ENCODE measurements at regions not wholly inside any gene's neighbourhood (a gene's known extent, or its start where the extent isn't known, plus 50 kb on each side); places are given as distances from the start of the nearest gene placed in this dataset.
A peak's percentile ranks its signal among the peaks of the same experiment; 100 is the strongest.

- H3K4me1 Mint-ChIP-seq: peaks cover 29% of the 10 kb centered on the region
- peak overlapping the region; percentile 60 for H3K27ac Mint-ChIP-seq
- DNase-seq (ENCODE audit: low spot score in 2 of 2, unreplicated experiment in 2 of 2): peak in 1 of 2 experiments; percentile 70
- no peak overlapping the region for H3K4me3 Mint-ChIP-seq
- H3K36me3 Mint-ChIP-seq: no peaks in the 10 kb centered on the region
- H3K9me3 Mint-ChIP-seq: no peaks in the 10 kb centered on the region
- no peaks in the 10 kb centered on the region for H3K27me3 Mint-ChIP-seq (ENCODE audit: low read depth)
- TF ChIP-seq, protein P1, sequence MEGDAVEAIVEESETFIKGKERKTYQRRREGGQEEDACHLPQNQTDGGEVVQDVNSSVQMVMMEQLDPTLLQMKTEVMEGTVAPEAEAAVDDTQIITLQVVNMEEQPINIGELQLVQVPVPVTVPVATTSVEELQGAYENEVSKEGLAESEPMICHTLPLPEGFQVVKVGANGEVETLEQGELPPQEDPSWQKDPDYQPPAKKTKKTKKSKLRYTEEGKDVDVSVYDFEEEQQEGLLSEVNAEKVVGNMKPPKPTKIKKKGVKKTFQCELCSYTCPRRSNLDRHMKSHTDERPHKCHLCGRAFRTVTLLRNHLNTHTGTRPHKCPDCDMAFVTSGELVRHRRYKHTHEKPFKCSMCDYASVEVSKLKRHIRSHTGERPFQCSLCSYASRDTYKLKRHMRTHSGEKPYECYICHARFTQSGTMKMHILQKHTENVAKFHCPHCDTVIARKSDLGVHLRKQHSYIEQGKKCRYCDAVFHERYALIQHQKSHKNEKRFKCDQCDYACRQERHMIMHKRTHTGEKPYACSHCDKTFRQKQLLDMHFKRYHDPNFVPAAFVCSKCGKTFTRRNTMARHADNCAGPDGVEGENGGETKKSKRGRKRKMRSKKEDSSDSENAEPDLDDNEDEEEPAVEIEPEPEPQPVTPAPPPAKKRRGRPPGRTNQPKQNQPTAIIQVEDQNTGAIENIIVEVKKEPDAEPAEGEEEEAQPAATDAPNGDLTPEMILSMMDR (IDR thresholded peaks at IDR 0.05; ENCODE audit: unreplicated experiment): peak; percentile 72
Measured at GRCh38 chr14:32254952-32255679, 52.0 kb upstream of the RNU6-8 start.

- no peak for DNase-seq (ENCODE audit: low spot score in 2 of 2, unreplicated experiment in 2 of 2)
- Mint-ChIP-seq H3K4me3 (no peak overlapping the region), H3K4me1 (peaks cover 32% of the 10 kb centered on the region), H3K36me3 (no peaks in the 10 kb centered on the region), H3K27ac (peak overlapping the region; percentile 80), H3K27me3 (ENCODE audit: low read depth) (no peaks in the 10 kb centered on the region), H3K9me3 (no peaks in the 10 kb centered on the region)
- TF ChIP-seq, protein P1 (IDR thresholded peaks at IDR 0.05; ENCODE audit: unreplicated experiment): no peak
Measured at GRCh38 chr14:32255789-32256188, 52.7 kb upstream of the RNU6-8 start.

GRCh38 chr14:32256576-32256975 is 53.5 kb upstream of the RNU6-8 start:
- H3K4me3 Mint-ChIP-seq: no peak overlapping the region
- no peaks in the 10 kb centered on the region for H3K36me3 Mint-ChIP-seq
- no peak for DNase-seq (ENCODE audit: low spot score in 2 of 2, unreplicated experiment in 2 of 2)
- peaks cover 31% of the 10 kb centered on the region for H3K4me1 Mint-ChIP-seq
- peak overlapping the region; percentile 65 for H3K27ac Mint-ChIP-seq
- H3K27me3 Mint-ChIP-seq (ENCODE audit: low read depth): no peaks in the 10 kb centered on the region
- H3K9me3 Mint-ChIP-seq: peaks cover under 1% of the 10 kb centered on the region
- TF ChIP-seq, protein P1 (IDR thresholded peaks at IDR 0.05; ENCODE audit: unreplicated experiment): no peak

GRCh38 chr14:32258336-32258993 is 55.4 kb upstream of the RNU6-8 start:
- H3K27me3 Mint-ChIP-seq (ENCODE audit: low read depth): no peaks in the 10 kb centered on the region
- TF ChIP-seq, protein P1 (IDR thresholded peaks at IDR 0.05; ENCODE audit: unreplicated experiment): no peak
- H3K9me3 Mint-ChIP-seq: peaks cover 15% of the 10 kb centered on the region
- peaks cover 6% of the 10 kb centered on the region for H3K36me3 Mint-ChIP-seq
- peaks cover 31% of the 10 kb centered on the region for H3K4me1 Mint-ChIP-seq
- no peak overlapping the region for H3K4me3 Mint-ChIP-seq
- no peak for DNase-seq (ENCODE audit: low spot score in 2 of 2, unreplicated experiment in 2 of 2)
- H3K27ac Mint-ChIP-seq: peak overlapping the region; percentile 78

DNA sequence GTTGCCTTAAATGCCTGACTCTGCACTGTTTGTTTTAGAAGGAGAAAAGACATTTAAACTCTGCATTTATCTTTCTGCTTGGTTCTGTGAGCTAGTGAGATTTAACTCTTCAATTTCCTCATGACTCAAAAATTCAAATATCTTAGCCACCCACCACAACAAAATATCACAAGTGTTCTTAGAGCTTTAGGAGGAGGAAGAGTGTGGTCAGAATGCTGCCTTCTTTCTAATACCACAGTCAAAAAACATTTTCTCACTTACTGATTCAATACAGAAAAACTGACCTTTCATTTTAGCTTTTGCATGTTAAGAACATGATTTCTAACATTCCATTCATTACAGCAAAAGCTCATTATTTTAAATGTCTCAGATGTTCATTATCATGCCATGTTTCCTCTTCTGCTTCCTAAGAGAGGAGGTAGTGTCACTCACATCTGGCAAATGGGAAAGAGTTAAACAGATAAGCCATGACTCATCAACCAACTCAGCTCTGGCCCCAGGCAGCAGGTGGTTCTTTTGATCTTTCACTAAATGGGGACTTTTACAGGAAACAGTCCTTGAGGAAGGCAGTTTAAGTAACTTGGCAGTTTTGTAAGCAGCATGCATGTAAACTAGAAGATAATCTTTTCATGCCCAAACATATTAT is 56.4 kb upstream of the RNU6-8 start:
- no peak for DNase-seq (ENCODE audit: low spot score in 2 of 2, unreplicated experiment in 2 of 2)
- no peak overlapping the region for H3K4me3 Mint-ChIP-seq

More for the DNA sequence above, 56.4 kb upstream of the RNU6-8 start:
- TF ChIP-seq, protein P1 (IDR thresholded peaks at IDR 0.05; ENCODE audit: unreplicated experiment): no peak
- H3K27ac Mint-ChIP-seq: peak overlapping the region; percentile 84
- H3K36me3 Mint-ChIP-seq: peaks cover 14% of the 10 kb centered on the region
- peaks cover 25% of the 10 kb centered on the region for H3K9me3 Mint-ChIP-seq
- H3K27me3 Mint-ChIP-seq (ENCODE audit: low read depth): no peaks in the 10 kb centered on the region
- peaks cover 31% of the 10 kb centered on the region for H3K4me1 Mint-ChIP-seq
